Peyer's patch (tissue), 4 donors: ENCODE measurements at regions not wholly inside any gene's neighbourhood (a gene's known extent, or its start where the extent isn't known, plus 50 kb on each side); places are given as distances from the start of the nearest gene placed in this dataset.

Experiments used
- POLR2A ChIP-seq, 2 donors: fragments of 450-650 bp; IDR thresholded peaks; one replicate each; pipeline ENCODE4 v1.5.1; 2017; ENCODE audit warnings: antibody characterized with exemption in 2 of 2, mild to moderate bottlenecking in 2 of 2, moderate library complexity in 2 of 2
- TF ChIP-seq, protein P1 (sequence below), 6 experiments: fragments of 450-650 bp in 4 of 6; fragments of 200-600 bp in 2 of 6; sonication (generic) in 1 of 6; IDR thresholded peaks; one replicate each; pipeline ENCODE4 v1.5.1; 2017 to 2019; ENCODE audit warnings: antibody characterized with exemption in 6 of 6, mild to moderate bottlenecking in 3 of 6, moderate library complexity in 1 of 6

DNA sequence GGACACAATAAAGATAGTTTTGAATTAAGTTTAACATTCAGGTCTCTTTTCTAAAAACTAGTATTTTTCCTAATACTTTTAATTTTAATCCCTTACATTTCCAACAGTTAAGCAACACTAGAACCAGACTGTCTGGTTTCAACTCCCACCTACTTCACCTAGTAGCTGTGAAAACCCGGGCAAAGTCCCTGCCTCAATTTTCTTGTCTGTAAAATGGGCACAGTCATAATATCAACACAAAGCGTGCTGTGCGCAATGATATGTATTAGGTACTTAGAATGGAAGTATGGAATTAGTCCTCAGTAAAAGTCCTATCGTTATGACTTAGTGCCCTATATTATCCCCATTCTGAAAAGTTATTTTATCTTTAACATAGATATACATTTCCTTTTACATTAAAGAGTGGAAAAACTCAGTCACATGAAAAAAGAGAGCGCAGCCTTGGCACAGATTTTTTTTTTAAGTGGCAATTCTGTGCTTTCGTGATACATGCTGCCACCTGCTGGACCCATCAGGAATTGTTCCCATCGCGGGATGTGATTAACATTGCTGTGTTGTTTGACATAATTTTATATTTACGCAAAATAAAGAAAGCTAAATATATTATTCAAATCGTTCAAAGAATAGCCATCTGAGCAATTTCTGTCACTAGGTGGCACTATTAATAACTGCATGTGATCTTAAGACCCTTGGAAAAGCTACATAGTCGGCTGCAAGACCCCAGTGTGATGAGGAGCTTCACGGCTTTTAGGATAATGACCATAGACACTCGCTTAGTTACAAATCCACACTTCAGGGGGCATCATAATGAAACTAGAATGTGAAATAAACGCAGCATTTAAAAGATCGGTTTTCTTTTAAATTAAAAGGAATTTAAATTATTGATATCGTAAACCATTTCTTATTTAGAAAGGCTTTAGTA lies 59.9 kb downstream of the LIG4 start:
- TF ChIP-seq, protein P1, sequence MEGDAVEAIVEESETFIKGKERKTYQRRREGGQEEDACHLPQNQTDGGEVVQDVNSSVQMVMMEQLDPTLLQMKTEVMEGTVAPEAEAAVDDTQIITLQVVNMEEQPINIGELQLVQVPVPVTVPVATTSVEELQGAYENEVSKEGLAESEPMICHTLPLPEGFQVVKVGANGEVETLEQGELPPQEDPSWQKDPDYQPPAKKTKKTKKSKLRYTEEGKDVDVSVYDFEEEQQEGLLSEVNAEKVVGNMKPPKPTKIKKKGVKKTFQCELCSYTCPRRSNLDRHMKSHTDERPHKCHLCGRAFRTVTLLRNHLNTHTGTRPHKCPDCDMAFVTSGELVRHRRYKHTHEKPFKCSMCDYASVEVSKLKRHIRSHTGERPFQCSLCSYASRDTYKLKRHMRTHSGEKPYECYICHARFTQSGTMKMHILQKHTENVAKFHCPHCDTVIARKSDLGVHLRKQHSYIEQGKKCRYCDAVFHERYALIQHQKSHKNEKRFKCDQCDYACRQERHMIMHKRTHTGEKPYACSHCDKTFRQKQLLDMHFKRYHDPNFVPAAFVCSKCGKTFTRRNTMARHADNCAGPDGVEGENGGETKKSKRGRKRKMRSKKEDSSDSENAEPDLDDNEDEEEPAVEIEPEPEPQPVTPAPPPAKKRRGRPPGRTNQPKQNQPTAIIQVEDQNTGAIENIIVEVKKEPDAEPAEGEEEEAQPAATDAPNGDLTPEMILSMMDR (IDR thresholded peaks at IDR 0.05): peak; percentile 38 to 90 (median 83)
- no peak for TF ChIP-seq POLR2A (IDR thresholded peaks at IDR 0.05)
